GM23338 (cell line): ENCODE measurements at regions not wholly inside any gene's neighbourhood (a gene's known extent, or its start where the extent isn't known, plus 50 kb on each side); places are given as distances from the start of the nearest gene placed in this dataset.
A peak's percentile ranks its signal among the peaks of the same experiment; 100 is the strongest.

Experiments
- ATAC-seq: fragments of 200-7000 bp; cut with Tn5 transposase; 3 replicates; pipeline ENCODE4 v1.9.1; 2020
- DNase-seq: peaks from one replicate; pipeline ENCODE4 v3.0.0-alpha.2; 2015; ENCODE audit warnings: low spot score
- H2AFZ ChIP-seq: fragments of 200-600 bp; sonication (generic); 2 replicates; pipeline ENCODE4 v1.8.0; 2016; ENCODE audit warnings: antibody characterized with exemption, mild to moderate bottlenecking, moderate library complexity
- H3F3A ChIP-seq: fragments of 200-600 bp; sonication (generic); replicated peaks from 2 replicates; pipeline ENCODE4 v1.8.0; 2017; ENCODE audit warnings: antibody characterized with exemption, mixed run types, low read depth
- H3K27ac ChIP-seq: fragments of 200-600 bp; sonication (generic); 2 replicates; pipeline ENCODE4 v1.6.1; 2016; ENCODE audit warnings: low read depth
- H3K27me3 ChIP-seq: fragments of 200-600 bp; sonication (generic); 2 replicates; pipeline ENCODE4 v1.8.0; 2016; ENCODE audit warnings: mild to moderate bottlenecking, mixed run types, moderate library complexity; ENCODE audit not compliant: insufficient read depth
- H3K36me3 ChIP-seq: fragments of 200-600 bp; sonication (generic); 2 replicates; pipeline ENCODE4 v1.8.0; 2016; ENCODE audit warnings: mild to moderate bottlenecking; ENCODE audit not compliant: insufficient read depth
- H3K4me1 ChIP-seq: fragments of 200-600 bp; sonication (generic); 2 replicates; pipeline ENCODE4 v1.8.0; 2016; ENCODE audit warnings: mild to moderate bottlenecking, moderate library complexity; ENCODE audit not compliant: insufficient read depth
- H3K4me2 ChIP-seq: fragments of 200-600 bp; sonication (generic); 2 replicates; pipeline ENCODE4 v1.7.1; 2017; ENCODE audit warnings: mixed run types
- H3K4me3 ChIP-seq: fragments of 200-600 bp; sonication (generic); 2 replicates; pipeline ENCODE4 v1.6.1; 2016; ENCODE audit warnings: mixed run types
- H3K79me2 ChIP-seq: fragments of 200-600 bp; sonication (generic); replicated peaks from 2 replicates; pipeline ENCODE4 v1.8.0; 2017; ENCODE audit warnings: mild to moderate bottlenecking; ENCODE audit not compliant: insufficient read depth
- H3K9me2 ChIP-seq: fragments of 200-600 bp; sonication (generic); 2 replicates; pipeline ENCODE4 v1.8.0; 2017; ENCODE audit not compliant: insufficient read depth
- H4K20me1 ChIP-seq: fragments of 200-600 bp; sonication (generic); replicated peaks from 2 replicates; pipeline ENCODE4 v1.8.0; 2017; ENCODE audit warnings: mild to moderate bottlenecking; ENCODE audit not compliant: insufficient read depth
- H3K27ac Mint-ChIP-seq: 2 replicates; pipeline ENCODE4 v1.8.0; 2020; ENCODE audit warnings: inconsistent platforms, mild to moderate bottlenecking, moderate library complexity, mixed read lengths
- H3K27me3 Mint-ChIP-seq: 3 replicates; pipeline ENCODE4 v1.8.0; 2022; ENCODE audit warnings: low read depth, mild to moderate bottlenecking, moderate library complexity, mixed read lengths, inconsistent platforms; ENCODE audit not compliant: insufficient read depth, poor library complexity
- H3K36me3 Mint-ChIP-seq: 3 replicates; pipeline ENCODE4 v1.8.0; 2021; ENCODE audit warnings: low read depth, mild to moderate bottlenecking, inconsistent platforms, moderate library complexity, mixed read lengths
- H3K4me1 Mint-ChIP-seq: 3 replicates; pipeline ENCODE4 v1.8.0; 2020; ENCODE audit warnings: mild to moderate bottlenecking, inconsistent platforms, mixed read lengths
- H3K4me3 Mint-ChIP-seq: 3 replicates; pipeline ENCODE4 v1.8.0; 2021; ENCODE audit warnings: moderate library complexity, mild to moderate bottlenecking, inconsistent platforms, mixed read lengths
- H3K9me3 Mint-ChIP-seq: 3 replicates; pipeline ENCODE4 v1.8.0; 2020; ENCODE audit warnings: moderate library complexity, mild to moderate bottlenecking, inconsistent platforms, mixed read lengths
- CREB1 ChIP-seq: fragments of 250-450 bp; sonication (Bioruptor Pico); IDR thresholded peaks from 2 replicates; pipeline ENCODE4 v1.5.0; 2020; ENCODE audit warnings: low read depth, mild to moderate bottlenecking, moderate library complexity
- ETS1 ChIP-seq: IDR thresholded peaks from 2 replicates; pipeline ENCODE4 v1.6.1; 2016; ENCODE audit warnings: antibody characterized with exemption
- EZH2 ChIP-seq: fragments of 200-600 bp; sonication (generic); IDR thresholded peaks from one replicate; pipeline ENCODE4 v1.8.0; 2017; ENCODE audit warnings: antibody characterized with exemption, mild to moderate bottlenecking, low read depth; ENCODE audit not compliant: unreplicated experiment
- EZH2phosphoT487 ChIP-seq: fragments of 200-600 bp; sonication (generic); IDR thresholded peaks from one replicate; pipeline ENCODE4 v1.8.1; 2018; ENCODE audit warnings: antibody characterized with exemption; ENCODE audit not compliant: unreplicated experiment
- JUNB ChIP-seq: IDR thresholded peaks from one replicate; pipeline ENCODE4 v1.6.1; 2016; ENCODE audit warnings: antibody characterized with exemption; ENCODE audit not compliant: unreplicated experiment
- NANOG ChIP-seq: IDR thresholded peaks from 2 replicates; pipeline ENCODE4 v1.6.1; 2016; ENCODE audit warnings: antibody characterized with exemption, borderline replicate concordance
- POLR2AphosphoS5 ChIP-seq: IDR thresholded peaks from 2 replicates; pipeline ENCODE4 v1.6.1; 2016; ENCODE audit warnings: antibody characterized with exemption, low read depth
- REST ChIP-seq: IDR thresholded peaks from one replicate; pipeline ENCODE4 v1.6.1; 2018; ENCODE audit warnings: antibody characterized with exemption; ENCODE audit not compliant: unreplicated experiment
- STAT1 ChIP-seq: IDR thresholded peaks from one replicate; pipeline ENCODE4 v1.6.1; 2016; ENCODE audit warnings: antibody characterized with exemption; ENCODE audit not compliant: unreplicated experiment
- ZNF114 ChIP-seq: fragments of 250-450 bp; sonication (Bioruptor Pico); IDR thresholded peaks from 2 replicates; pipeline ENCODE4 v1.5.0; 2020; ENCODE audit warnings: mild to moderate bottlenecking, moderate library complexity
- ZNF331 ChIP-seq: fragments of 250-450 bp; sonication (Bioruptor Pico); IDR thresholded peaks from 2 replicates; pipeline ENCODE4 v1.5.0; 2020; ENCODE audit warnings: low read depth, mild to moderate bottlenecking, moderate library complexity
- ZNF462 ChIP-seq: fragments of 250-450 bp; sonication (Bioruptor Pico); IDR thresholded peaks from 2 replicates; pipeline ENCODE4 v1.5.0; 2020; ENCODE audit warnings: mild to moderate bottlenecking, moderate library complexity
- TF ChIP-seq, protein P1 (sequence below), 2 experiments: fragments of 200-600 bp in 1 of 2; sonication (generic) in 1 of 2; conservative IDR thresholded peaks; 2 replicates each; pipeline versions ENCODE4 v1.5.1 to v1.6.1; 2016 to 2017; ENCODE audit warnings: antibody characterized with exemption in 2 of 2, low read depth in 2 of 2, mild to moderate bottlenecking in 2 of 2, moderate library complexity in 1 of 2

GRCh38 chr6:141451511-141452353 lies 681.0 kb upstream of the GJE1 start:
- Histone ChIP-seq H4K20me1 (no peaks in the 10 kb centered on the region), H3K27me3 (no peaks in the 10 kb centered on the region), H3K79me2 (no peaks in the 10 kb centered on the region), H3K36me3 (no peaks in the 10 kb centered on the region), H3K4me1 (peaks cover 14% of the 10 kb centered on the region), H3K9me2 (peaks cover 14% of the 10 kb centered on the region; the same call in 1 of the 2 replicates), H2AFZ (no peak overlapping the region), H3K4me3 (no peak overlapping the region), H3K27ac (peak overlapping the region; percentile 74), H3K4me2 (no peak overlapping the region), H3F3A (no peaks in the 10 kb centered on the region)
- TF ChIP-seq REST (no peak), ZNF462 (CRISPR knock-in tag) (no peak), ETS1 (no peak), NANOG (no peak; the same call in 1 of the 2 replicates), EZH2 (no peak), CREB1 (CRISPR knock-in tag) (no peak), JUNB (no peak), ZNF114 (CRISPR knock-in tag) (no peak), ZNF331 (CRISPR knock-in tag) (no peak), POLR2AphosphoS5 (no peak), STAT1 (no peak), EZH2phosphoT487 (no peak)
- TF ChIP-seq, protein P1, sequence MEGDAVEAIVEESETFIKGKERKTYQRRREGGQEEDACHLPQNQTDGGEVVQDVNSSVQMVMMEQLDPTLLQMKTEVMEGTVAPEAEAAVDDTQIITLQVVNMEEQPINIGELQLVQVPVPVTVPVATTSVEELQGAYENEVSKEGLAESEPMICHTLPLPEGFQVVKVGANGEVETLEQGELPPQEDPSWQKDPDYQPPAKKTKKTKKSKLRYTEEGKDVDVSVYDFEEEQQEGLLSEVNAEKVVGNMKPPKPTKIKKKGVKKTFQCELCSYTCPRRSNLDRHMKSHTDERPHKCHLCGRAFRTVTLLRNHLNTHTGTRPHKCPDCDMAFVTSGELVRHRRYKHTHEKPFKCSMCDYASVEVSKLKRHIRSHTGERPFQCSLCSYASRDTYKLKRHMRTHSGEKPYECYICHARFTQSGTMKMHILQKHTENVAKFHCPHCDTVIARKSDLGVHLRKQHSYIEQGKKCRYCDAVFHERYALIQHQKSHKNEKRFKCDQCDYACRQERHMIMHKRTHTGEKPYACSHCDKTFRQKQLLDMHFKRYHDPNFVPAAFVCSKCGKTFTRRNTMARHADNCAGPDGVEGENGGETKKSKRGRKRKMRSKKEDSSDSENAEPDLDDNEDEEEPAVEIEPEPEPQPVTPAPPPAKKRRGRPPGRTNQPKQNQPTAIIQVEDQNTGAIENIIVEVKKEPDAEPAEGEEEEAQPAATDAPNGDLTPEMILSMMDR (conservative IDR thresholded peaks at IDR 0.05; ENCODE audit: low read depth in 2 of 2) = no peak
- peak; percentile 83 for ATAC-seq
- peak; percentile 73 for DNase-seq
- H3K9me3 Mint-ChIP-seq = peaks cover 7% of the 10 kb centered on the region; the same call in 2 of the 3 replicates
- peaks cover 27% of the 10 kb centered on the region for H3K36me3 Mint-ChIP-seq
- peaks cover 17% of the 10 kb centered on the region for H3K4me1 Mint-ChIP-seq
- H3K27ac Mint-ChIP-seq = peak overlapping the region; percentile 69
- H3K4me3 Mint-ChIP-seq = no peak overlapping the region
- H3K27me3 Mint-ChIP-seq = no peaks in the 10 kb centered on the region
